ENCODE measurements at regions not wholly inside any gene's neighbourhood (a gene's known extent, or its start where the extent isn't known, plus 50 kb on each side); places are given as distances from the start of the nearest gene placed in this dataset.

GRCh38 chrX:42392846-42393245 is 385.1 kb downstream of the PPP1R2C start:
- no peak overlapping the region for H3K27ac ChIP-seq (ENCODE audit: low read depth, low read length)
- no peak for DNase-seq (ENCODE audit: low read depth, low spot score)
- no peaks in the 10 kb centered on the region for H4K20me1 ChIP-seq (ENCODE audit: insufficient read depth)
- H3K9me3 ChIP-seq (ENCODE audit: control insufficient read depth in 1 of 2, insufficient read depth in 1 of 2, low read depth in 1 of 2, low read length in 2 of 2): no peaks in the 10 kb centered on the region
- no peak overlapping the region for H3K9ac ChIP-seq (ENCODE audit: low read length)
- ChIA-PET CTCF (no interaction called here), RAD21 (ENCODE audit: low non-redundant PET in 1 of 2, low total read pairs in 2 of 2, uncharacterized antibody in 2 of 2, unreplicated experiment in 2 of 2) (no interaction called here), POLR2A (no interaction called here)
- H2AFZ ChIP-seq (ENCODE audit: low read depth, low read length, poor library complexity, severe bottlenecking): no peak overlapping the region
- H3K79me2 ChIP-seq (ENCODE audit: insufficient read depth, low read length): no peaks in the 10 kb centered on the region
- ATAC-seq: no peak
- no peak overlapping the region for H3K4me2 ChIP-seq (ENCODE audit: low read length)
- no peaks in the 10 kb centered on the region for H3K9me2 ChIP-seq (ENCODE audit: insufficient read depth)
- no TSS peak for BruUV-seq (replicated peaks)
- no peaks in the 10 kb centered on the region for H3K36me3 ChIP-seq (ENCODE audit: control insufficient read depth in 1 of 2, insufficient read depth in 2 of 2, low read length in 2 of 2)
- TF ChIP-seq POLR2A (IDR thresholded peaks at IDR 0.05; ENCODE audit: borderline replicate concordance, extremely low read depth, insufficient read depth, insufficient read length): no peak
- TF ChIP-seq CTCF (IDR thresholded peaks at IDR 0.05 in 2 of 3, conservative IDR thresholded peaks at IDR 0.05 in 1 of 3; ENCODE audit: borderline replicate concordance in 1 of 3, insufficient read depth in 1 of 3, low read depth in 2 of 3, low read length in 2 of 3): no peak
- TF ChIP-seq ATF3 (IDR thresholded peaks at IDR 0.05): no peak
- TF ChIP-seq, protein P1, sequence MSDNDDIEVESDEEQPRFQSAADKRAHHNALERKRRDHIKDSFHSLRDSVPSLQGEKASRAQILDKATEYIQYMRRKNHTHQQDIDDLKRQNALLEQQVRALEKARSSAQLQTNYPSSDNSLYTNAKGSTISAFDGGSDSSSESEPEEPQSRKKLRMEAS (IDR thresholded peaks at IDR 0.05): no peak
- no peak for TF ChIP-seq EZH2phosphoT487 (IDR thresholded peaks at IDR 0.05; ENCODE audit: borderline replicate concordance)
- TF ChIP-seq POLR2AphosphoS5 (IDR thresholded peaks at IDR 0.05; ENCODE audit: low read depth, low read length): no peak
- TF ChIP-seq SRF (IDR thresholded peaks at IDR 0.05; ENCODE audit: low read depth): no peak
- TF ChIP-seq FOSL1 (IDR thresholded peaks at IDR 0.05; ENCODE audit: low read depth): no peak
- TF ChIP-seq CBX3 (IDR thresholded peaks at IDR 0.05; ENCODE audit: low read depth): no peak
- TF ChIP-seq ZNF274 (IDR thresholded peaks at IDR 0.05; ENCODE audit: low read depth, low read length): no peak
- intact Hi-C loops (cut with micrococcal nuclease): no loop called here
- H3K4me1 ChIP-seq (ENCODE audit: control insufficient read depth in 1 of 2, insufficient read depth in 2 of 2, low read length in 2 of 2): no peaks in the 10 kb centered on the region
- no peak overlapping the region for H3K4me3 ChIP-seq (replicated peaks in 1 of 2; ENCODE audit: low read depth in 1 of 2, low read length in 2 of 2)
- no peaks in the 10 kb centered on the region for H3K27me3 ChIP-seq (ENCODE audit: insufficient read depth, low read length)
